ENCODE measurements at regions not wholly inside any gene's neighbourhood (a gene's known extent, or its start where the extent isn't known, plus 50 kb on each side); places are given as distances from the start of the nearest gene placed in this dataset.
"Not testable (repeated sequence)": the region's sequence is repeated elsewhere in the genome, so short reads cannot be mapped to it uniquely, and the experiment has no call there.

GRCh38 chr4:53703267-53703655 is 112.0 kb upstream of the LNX1 start:
- no peak overlapping the region for H3K27ac Mint-ChIP-seq

GRCh38 chr4:53702334-53703266 is 111.3 kb upstream of the LNX1 start:
- ATAC-seq (peak; percentile 42), DNase-seq (peak; percentile 22)
- H3K4me1 Mint-ChIP-seq (ENCODE audit: low read depth), result peaks cover 11% of the 10 kb centered on the region
- H3K9me3 Mint-ChIP-seq (ENCODE audit: insufficient read depth), result no peaks in the 10 kb centered on the region
- ChIA-PET POLR2A (no interaction called here), CTCF (no interaction called here)
- H3K36me3 Mint-ChIP-seq (ENCODE audit: low read depth), result no peaks in the 10 kb centered on the region
- peak overlapping the region; percentile 29 for H3K4me3 Mint-ChIP-seq
- H3K27ac Mint-ChIP-seq, result peak overlapping the region; percentile 13
- H3K27me3 Mint-ChIP-seq (ENCODE audit: low read depth), result peaks cover 4% of the 10 kb centered on the region

More at GRCh38 chr4:53703267-53703655, 112.0 kb upstream of the LNX1 start:
- Mint-ChIP-seq H3K27me3 (ENCODE audit: low read depth) (peaks cover 4% of the 10 kb centered on the region), H3K36me3 (ENCODE audit: low read depth) (no peaks in the 10 kb centered on the region), H3K4me3 (no peak overlapping the region), H3K4me1 (ENCODE audit: low read depth) (peaks cover 11% of the 10 kb centered on the region), H3K9me3 (ENCODE audit: insufficient read depth) (no peaks in the 10 kb centered on the region)
- ATAC-seq (no peak), DNase-seq (no peak)
- POLR2A ChIA-PET, result no interaction called here
- CTCF ChIA-PET, result no interaction called here

GRCh38 chr4:53701260-53701659 is 110.0 kb upstream of the LNX1 start:
- POLR2A ChIA-PET; H3K27ac Mint-ChIP-seq; DNase-seq; H3K27me3 Mint-ChIP-seq (ENCODE audit: low read depth); H3K36me3 Mint-ChIP-seq (ENCODE audit: low read depth); H3K4me3 Mint-ChIP-seq; H3K9me3 Mint-ChIP-seq (ENCODE audit: insufficient read depth); ATAC-seq; CTCF ChIA-PET: not testable (repeated sequence)
- peaks cover 11% of the 10 kb centered on the region for H3K4me1 Mint-ChIP-seq (ENCODE audit: low read depth)

GRCh38 chr4:53699310-53699709 is 108.0 kb upstream of the LNX1 start:
- H3K27me3 Mint-ChIP-seq (ENCODE audit: low read depth); H3K36me3 Mint-ChIP-seq (ENCODE audit: low read depth); H3K9me3 Mint-ChIP-seq (ENCODE audit: insufficient read depth); ATAC-seq; CTCF ChIA-PET; H3K4me3 Mint-ChIP-seq; POLR2A ChIA-PET; H3K27ac Mint-ChIP-seq; DNase-seq: not testable (repeated sequence)
- peaks cover 11% of the 10 kb centered on the region for H3K4me1 Mint-ChIP-seq (ENCODE audit: low read depth)

- no peaks in the 10 kb centered on the region for H3K9me3 Mint-ChIP-seq (ENCODE audit: insufficient read depth)
- peaks cover 2% of the 10 kb centered on the region for H3K27me3 Mint-ChIP-seq (ENCODE audit: low read depth)
- ChIA-PET POLR2A (no interaction called here), CTCF (no interaction called here)
- no peaks in the 10 kb centered on the region for H3K4me1 Mint-ChIP-seq (ENCODE audit: low read depth)
- H3K4me3 Mint-ChIP-seq, result no peak overlapping the region
- H3K36me3 Mint-ChIP-seq (ENCODE audit: low read depth), result no peaks in the 10 kb centered on the region
- DNase-seq (no peak), ATAC-seq (no peak)
- no peak overlapping the region for H3K27ac Mint-ChIP-seq
Observed at GRCh38 chr4:53697016-53697685, 105.9 kb upstream of the LNX1 start.

- H3K27ac Mint-ChIP-seq, result no peak overlapping the region
Observed at GRCh38 chr4:53695540-53696463, 104.5 kb upstream of the LNX1 start.

GRCh38 chr4:53694666-53695065 is 103.4 kb upstream of the LNX1 start:
- Mint-ChIP-seq H3K27ac (no peak overlapping the region), H3K36me3 (ENCODE audit: low read depth) (no peaks in the 10 kb centered on the region), H3K4me1 (ENCODE audit: low read depth) (no peaks in the 10 kb centered on the region), H3K27me3 (ENCODE audit: low read depth) (peaks cover 2% of the 10 kb centered on the region), H3K9me3 (ENCODE audit: insufficient read depth) (no peaks in the 10 kb centered on the region), H3K4me3 (no peak overlapping the region)
- ATAC-seq, result no peak
- DNase-seq, result no peak
- POLR2A ChIA-PET, result no interaction called here
- CTCF ChIA-PET, result no interaction called here

More at GRCh38 chr4:53695540-53696463, 104.5 kb upstream of the LNX1 start:
- ChIA-PET POLR2A (no interaction called here), CTCF (no interaction called here)
- H3K27me3 Mint-ChIP-seq (ENCODE audit: low read depth), result peaks cover 2% of the 10 kb centered on the region
- ATAC-seq, result no peak
- no peaks in the 10 kb centered on the region for H3K4me1 Mint-ChIP-seq (ENCODE audit: low read depth)
- no peak overlapping the region for H3K4me3 Mint-ChIP-seq
- no peaks in the 10 kb centered on the region for H3K36me3 Mint-ChIP-seq (ENCODE audit: low read depth)
- H3K9me3 Mint-ChIP-seq (ENCODE audit: insufficient read depth), result no peaks in the 10 kb centered on the region
- DNase-seq, result no peak

- no peak overlapping the region for H3K27ac Mint-ChIP-seq
- ATAC-seq, result no peak
- H3K27me3 Mint-ChIP-seq (ENCODE audit: low read depth), result peaks cover 4% of the 10 kb centered on the region
- ChIA-PET CTCF (no interaction called here), POLR2A (no interaction called here)
- H3K4me1 Mint-ChIP-seq (ENCODE audit: low read depth), result no peaks in the 10 kb centered on the region
- no peak overlapping the region for H3K4me3 Mint-ChIP-seq
- DNase-seq, result no peak
- H3K9me3 Mint-ChIP-seq (ENCODE audit: insufficient read depth), result no peaks in the 10 kb centered on the region
- no peaks in the 10 kb centered on the region for H3K36me3 Mint-ChIP-seq (ENCODE audit: low read depth)
Observed at GRCh38 chr4:53693909-53694308, 102.6 kb upstream of the LNX1 start.

- no peak for DNase-seq
- H3K9me3 Mint-ChIP-seq (ENCODE audit: insufficient read depth), result no peaks in the 10 kb centered on the region
- H3K4me1 Mint-ChIP-seq (ENCODE audit: low read depth), result no peaks in the 10 kb centered on the region
- H3K4me3 Mint-ChIP-seq, result no peak overlapping the region
- ChIA-PET CTCF (no interaction called here), POLR2A (no interaction called here)
- H3K36me3 Mint-ChIP-seq (ENCODE audit: low read depth), result no peaks in the 10 kb centered on the region
- H3K27me3 Mint-ChIP-seq (ENCODE audit: low read depth), result peaks cover 4% of the 10 kb centered on the region
- no peak for ATAC-seq
- no peak overlapping the region for H3K27ac Mint-ChIP-seq
Observed at GRCh38 chr4:53693408-53693807, 102.1 kb upstream of the LNX1 start.

- peaks cover 11% of the 10 kb centered on the region for H3K27me3 Mint-ChIP-seq (ENCODE audit: low read depth)
Observed at GRCh38 chr4:53688186-53688790, 97.0 kb upstream of the LNX1 start.

GRCh38 chr4:53686521-53686920 is 95.2 kb upstream of the LNX1 start:
- no peak for ATAC-seq
- DNase-seq, result no peak
- CTCF ChIA-PET, result no interaction called here
- Mint-ChIP-seq H3K36me3 (ENCODE audit: low read depth) (no peaks in the 10 kb centered on the region), H3K9me3 (ENCODE audit: insufficient read depth) (no peaks in the 10 kb centered on the region), H3K27me3 (ENCODE audit: low read depth) (peaks cover 11% of the 10 kb centered on the region), H3K27ac (no peak overlapping the region), H3K4me1 (ENCODE audit: low read depth) (no peaks in the 10 kb centered on the region), H3K4me3 (no peak overlapping the region)
- POLR2A ChIA-PET, result no interaction called here

More at GRCh38 chr4:53688186-53688790, 97.0 kb upstream of the LNX1 start:
- CTCF ChIA-PET, result no interaction called here
- ATAC-seq, result no peak
- POLR2A ChIA-PET, result no interaction called here
- H3K4me1 Mint-ChIP-seq (ENCODE audit: low read depth), result no peaks in the 10 kb centered on the region
- H3K36me3 Mint-ChIP-seq (ENCODE audit: low read depth), result no peaks in the 10 kb centered on the region
- no peak overlapping the region for H3K27ac Mint-ChIP-seq
- H3K9me3 Mint-ChIP-seq (ENCODE audit: insufficient read depth), result no peaks in the 10 kb centered on the region
- no peak for DNase-seq
- no peak overlapping the region for H3K4me3 Mint-ChIP-seq
